Gastroesophageal sphincter (tissue), 4 donors: ENCODE measurements at regions not wholly inside any gene's neighbourhood (a gene's known extent, or its start where the extent isn't known, plus 50 kb on each side); places are given as distances from the start of the nearest gene placed in this dataset.

ENCODE experiments used
- ATAC-seq: fragments of 150-250 bp; one replicate; pipeline ENCODE4 v1.9.1; 2016; ENCODE audit warnings: mild to moderate bottlenecking, moderate library complexity
- H3K27ac ChIP-seq, 4 donors: fragments of 200-600 bp; sonication (generic) in 3 of 4; 1 replicate in 3 of 4; 2 replicates in 1 of 4; pipeline ENCODE4 v1.5.1; 2016 to 2019
- H3K27me3 ChIP-seq: fragments of 200-600 bp; sonication (generic); one replicate; pipeline ENCODE4 v1.5.1; 2019
- H3K36me3 ChIP-seq, 2 donors: fragments of 200-600 bp; sonication (generic); one replicate each; pipeline ENCODE4 v1.5.1; 2019; ENCODE audit warnings: control low read depth in 1 of 2
- H3K4me1 ChIP-seq, 3 donors: fragments of 200-600 bp; sonication (generic); 1 replicate in 2 of 3; 2 replicates in 1 of 3; pipeline ENCODE4 v1.5.1; 2016 to 2019; ENCODE audit warnings: control low read depth in 2 of 3
- H3K4me3 ChIP-seq, 2 donors: fragments of 200-600 bp; sonication (generic); one replicate each; pipeline ENCODE4 v1.5.1; 2019; ENCODE audit warnings: mild to moderate bottlenecking in 1 of 2, moderate library complexity in 1 of 2
- H3K9me3 ChIP-seq, 3 donors: fragments of 200-600 bp; sonication (generic); one replicate each; pipeline ENCODE4 v1.5.1; 2017 to 2019; ENCODE audit warnings: control low read depth in 2 of 3
- CTCF ChIP-seq, 4 experiments: fragments of 200-600 bp in 2 of 4; fragments of 450-650 bp in 2 of 4; sonication (generic) in 1 of 4; IDR thresholded peaks; one replicate each; pipeline ENCODE4 v1.5.1; 2017 to 2019; ENCODE audit warnings: antibody characterized with exemption in 4 of 4, mild to moderate bottlenecking in 2 of 4, moderate library complexity in 2 of 4
- EP300 ChIP-seq: sonication (generic); formaldehyde crosslinking; IDR thresholded peaks from one replicate; pipeline ENCODE4 v1.6.1; 2017; ENCODE audit warnings: antibody characterized with exemption, mild to moderate bottlenecking
- POLR2A ChIP-seq, 2 donors: fragments of 450-650 bp; IDR thresholded peaks; one replicate each; pipeline ENCODE4 v1.6.1; 2017; ENCODE audit warnings: antibody characterized with exemption in 2 of 2, mild to moderate bottlenecking in 2 of 2, moderate library complexity in 1 of 2
- POLR2AphosphoS5 ChIP-seq: sonication (generic); formaldehyde crosslinking; IDR thresholded peaks from one replicate; pipeline ENCODE4 v1.6.1; 2017; ENCODE audit warnings: antibody characterized with exemption
- WGBS, 2 donors: methylation state at CpG; one replicate each; pipeline ENCODE4 v1.1.5; 2018; ENCODE audit warnings: low coverage in 1 of 2; 5-methylcytosine and 5-hydroxymethylcytosine counted together

- TF ChIP-seq POLR2AphosphoS5 = no peak
- no peak for TF ChIP-seq EP300
- no peaks in the 10 kb centered on the region for H3K27me3 ChIP-seq
- ATAC-seq = no peak
- H3K9me3 ChIP-seq = no peaks in the 10 kb centered on the region
- 55 to 58% methylated on average over 2 of the region's 3 CpGs for WGBS, 2 donors
- no peaks in the 10 kb centered on the region for H3K4me1 ChIP-seq
- H3K36me3 ChIP-seq = no peaks in the 10 kb centered on the region
- no peak overlapping the region for H3K27ac ChIP-seq
- H3K4me3 ChIP-seq = no peak overlapping the region
Observed at GRCh38 chr12:73452672-73453469, 1084.8 kb upstream of the ATXN7L3B start.

GRCh38 chr12:73460212-73460611 is 1077.4 kb upstream of the ATXN7L3B start:
- no peak for ATAC-seq
- Histone ChIP-seq H3K4me3 (no peak overlapping the region), H3K9me3 (no peaks in the 10 kb centered on the region), H3K27ac (no peak overlapping the region), H3K4me1 (no peaks in the 10 kb centered on the region), H3K27me3 (no peaks in the 10 kb centered on the region), H3K36me3 (no peaks in the 10 kb centered on the region)
- TF ChIP-seq CTCF (IDR thresholded peaks at IDR 0.05) (no peak), EP300 (no peak), POLR2A (IDR thresholded peaks at IDR 0.05) (no peak), POLR2AphosphoS5 (no peak)

- no peak for ATAC-seq
- no peaks in the 10 kb centered on the region for H3K36me3 ChIP-seq
- no peaks in the 10 kb centered on the region for H3K9me3 ChIP-seq
- no peaks in the 10 kb centered on the region for H3K4me1 ChIP-seq
- WGBS, 2 donors = 61 to 67% methylated on average over 1 to 3 of the region's 4 CpGs
- no peak overlapping the region for H3K27ac ChIP-seq
- TF ChIP-seq POLR2A (IDR thresholded peaks at IDR 0.05) = no peak
- no peak for TF ChIP-seq POLR2AphosphoS5
- TF ChIP-seq CTCF (IDR thresholded peaks at IDR 0.05) = no peak
- no peak for TF ChIP-seq EP300
- H3K27me3 ChIP-seq = no peaks in the 10 kb centered on the region
- H3K4me3 ChIP-seq = no peak overlapping the region
Observed at GRCh38 chr12:73465106-73465505, 1072.5 kb upstream of the ATXN7L3B start.

- Histone ChIP-seq H3K4me3 (no peak overlapping the region), H3K36me3 (no peaks in the 10 kb centered on the region), H3K9me3 (peaks cover 0 to 24% (median 0%) of the 10 kb centered on the region in 3 donors), H3K27me3 (no peaks in the 10 kb centered on the region), H3K27ac (no peak overlapping the region), H3K4me1 (no peaks in the 10 kb centered on the region)
- no peak for TF ChIP-seq POLR2A (IDR thresholded peaks at IDR 0.05)
- TF ChIP-seq POLR2AphosphoS5 = no peak
- no peak for ATAC-seq
Observed at GRCh38 chr12:73486256-73486655, 1051.4 kb upstream of the ATXN7L3B start.

DNA sequence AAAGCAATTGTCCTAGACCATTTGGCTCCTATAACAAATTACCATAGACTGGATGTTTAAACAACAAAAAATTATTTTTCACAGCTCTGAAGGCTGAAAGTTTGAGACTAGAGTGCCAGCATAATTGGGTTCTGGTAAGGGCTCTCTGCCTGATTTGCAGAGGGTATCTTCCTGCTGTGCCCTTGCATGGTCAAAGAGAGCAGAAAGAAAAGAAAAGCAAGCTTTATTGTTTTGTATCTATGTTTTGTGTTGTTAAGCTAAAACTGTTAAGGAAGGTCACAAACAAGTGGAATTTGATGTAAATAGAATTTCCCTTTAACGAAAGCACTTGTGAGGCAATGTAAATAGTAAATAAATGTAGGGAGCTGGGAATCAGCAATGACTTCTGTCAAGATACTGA is 1031.0 kb upstream of the ATXN7L3B start:
- WGBS, 2 donors = 60 to 67% methylated on average over 1 of the region's 1 CpG
- H3K36me3 ChIP-seq = no peaks in the 10 kb centered on the region
- no peak overlapping the region for H3K4me3 ChIP-seq
- no peaks in the 10 kb centered on the region for H3K4me1 ChIP-seq
- no peak for TF ChIP-seq POLR2A (IDR thresholded peaks at IDR 0.05)
- no peak for TF ChIP-seq EP300
- H3K9me3 ChIP-seq = peaks cover 0 to 8% (median 0%) of the 10 kb centered on the region in 3 donors
- no peaks in the 10 kb centered on the region for H3K27me3 ChIP-seq
- no peak for ATAC-seq
- H3K27ac ChIP-seq = no peak overlapping the region

DNA sequence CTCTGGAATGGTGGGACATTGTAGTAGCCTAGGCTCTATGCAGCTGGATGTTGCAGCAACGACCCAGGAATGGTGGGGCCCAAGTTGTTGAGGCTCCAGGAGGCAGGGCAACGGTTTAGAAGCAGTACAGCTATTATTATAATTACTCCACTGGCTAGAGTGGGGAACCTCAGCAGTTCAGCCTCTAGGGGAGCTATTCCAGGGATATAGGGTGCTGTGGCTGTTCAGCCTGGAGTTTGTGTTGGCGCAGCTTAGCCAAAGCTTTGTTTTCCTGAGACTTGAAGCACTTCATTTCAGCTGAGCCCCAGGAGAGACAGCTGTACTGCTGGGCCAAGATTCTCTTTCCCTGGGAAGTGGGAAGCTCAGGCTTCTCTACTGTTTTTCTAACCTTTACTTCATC is 1023.0 kb upstream of the ATXN7L3B start:
- no peaks in the 10 kb centered on the region for H3K27me3 ChIP-seq
- TF ChIP-seq CTCF (IDR thresholded peaks at IDR 0.05) (no peak), POLR2AphosphoS5 (no peak), POLR2A (IDR thresholded peaks at IDR 0.05) (no peak), EP300 (no peak)
- WGBS, 2 donors = 100% methylated on average over 1 of the region's 3 CpGs; no CpG with 5 or more reads in 1 of the 2 donors
- no peaks in the 10 kb centered on the region for H3K36me3 ChIP-seq
- ATAC-seq = no peak
- no peaks in the 10 kb centered on the region for H3K4me1 ChIP-seq
- peaks cover 0 to 3% (median 0%) of the 10 kb centered on the region in 3 donors for H3K9me3 ChIP-seq
- no peak overlapping the region for H3K4me3 ChIP-seq
- H3K27ac ChIP-seq = no peak overlapping the region
